K562 (cell line): ENCODE measurements at regions not wholly inside any gene's neighbourhood (a gene's known extent, or its start where the extent isn't known, plus 50 kb on each side); places are given as distances from the start of the nearest gene placed in this dataset.

Source experiments
- ATAC-seq: fragments of 200-7000 bp; cut with Tn5 transposase; 3 replicates; pipeline ENCODE4 v1.9.1; 2020; ENCODE audit warnings: moderate library complexity
- BruUV-seq: library from RNA; stranded (reverse); fragments of 400-500 nt; replicated peaks from 2 replicates; lab custom pipeline; 2021; lab: Mats Ljungman, UMichigan
- CTCF ChIA-PET: fragments of 300-600 bp; formaldehyde crosslinking; extraction: SDS; loops from one replicate; lab custom pipeline; 2021; ENCODE audit warnings: low intra/inter-chr PET ratio; lab: Yijun Ruan, JAX
- POLR2A ChIA-PET: fragments of 300-600, 350-650 bp; sonication (Branson Sonifier 250); formaldehyde crosslinking; extraction: SDS; loops from one replicate; lab custom pipeline; 2021; ENCODE audit warnings: antibody characterized with exemption, inconsistent platforms; lab: Yijun Ruan, JAX
- DNase-seq, 4 experiments: peaks; one replicate each; pipeline versions ENCODE4 v3.0.0 to v3.0.0-alpha.2; 2011 to 2018; ENCODE audit warnings: low spot score in 3 of 4, mixed read lengths in 3 of 4; ENCODE audit errors: extremely low read depth in 1 of 4
- FAIRE-seq: peaks from 2 replicates; lab custom pipeline; 2011; peaks lifted over from hg19 to GRCh38; lab: Jason Lieb, UNC
- H2AFZ ChIP-seq: 2 replicates; pipeline ENCODE4 v1.6.0; 2011; ENCODE audit warnings: low read depth, low read length, control low read depth, inconsistent platforms
- H3K27ac ChIP-seq: fragments of 200-600 bp; 3 replicates; pipeline ENCODE4 v1.8.0; 2011; ENCODE audit warnings: low read depth, mild to moderate bottlenecking, control low read depth, inconsistent platforms, low read length, moderate library complexity, mixed read lengths; ENCODE audit errors: extremely low read depth
- H3K27me3 ChIP-seq, 2 experiments: fragments of 300-600 bp in 1 of 2; 2 replicates in 1 of 2; 3 replicates in 1 of 2; pipeline versions ENCODE4 v1.6.0 to v1.8.0; 2011; ENCODE audit warnings: inconsistent platforms in 2 of 2, low read length in 2 of 2, mild to moderate bottlenecking in 1 of 2, mixed read lengths in 1 of 2, moderate library complexity in 1 of 2; ENCODE audit not compliant: control insufficient read depth in 2 of 2, insufficient read depth in 2 of 2
- H3K36me3 ChIP-seq: fragments of 300-600 bp; 3 replicates; pipeline ENCODE4 v1.8.0; 2011; ENCODE audit warnings: mild to moderate bottlenecking, low read length, inconsistent platforms; ENCODE audit not compliant: control insufficient read depth, insufficient read depth
- H3K4me1 ChIP-seq, 2 experiments: fragments of 200-600 bp in 1 of 2; replicated peaks in 1 of 2; 2 replicates in 1 of 2; 3 replicates in 1 of 2; pipeline versions ENCODE4 v1.5.1 to v1.8.0; 2011; ENCODE audit warnings: inconsistent platforms in 2 of 2, low read length in 2 of 2, mild to moderate bottlenecking in 1 of 2, mixed read lengths in 1 of 2, moderate library complexity in 1 of 2; ENCODE audit not compliant: control insufficient read depth in 2 of 2, insufficient read depth in 2 of 2
- H3K4me2 ChIP-seq: 2 replicates; pipeline ENCODE4 v1.6.1; 2011; ENCODE audit warnings: low read length, control low read depth, inconsistent platforms, mixed read lengths; ENCODE audit not compliant: insufficient read depth
- H3K4me3 ChIP-seq: fragments of 200-600 bp; sonication (generic), shearing (Covaris generic); 2 replicates; pipeline ENCODE4 v1.5.1; 2016; ENCODE audit warnings: control low read depth, inconsistent platforms
- H3K79me2 ChIP-seq: fragments of 200-600 bp; 3 replicates; pipeline ENCODE4 v1.8.0; 2011; ENCODE audit warnings: low read length, inconsistent platforms; ENCODE audit not compliant: control insufficient read depth, insufficient read depth
- H3K9ac ChIP-seq, 2 experiments: 2 replicates each; pipeline versions ENCODE4 v1.6.0 to v1.6.1; 2011; ENCODE audit warnings: low read depth in 2 of 2, low read length in 2 of 2, control low read depth in 1 of 2, inconsistent platforms in 1 of 2, mild to moderate bottlenecking in 1 of 2, mixed read lengths in 1 of 2; ENCODE audit not compliant: insufficient read depth in 1 of 2
- H3K9me1 ChIP-seq: one replicate; pipeline ENCODE4 v1.6.0; 2011; ENCODE audit warnings: inconsistent platforms, mild to moderate bottlenecking, low read length, moderate library complexity; ENCODE audit not compliant: control insufficient read depth, insufficient read depth
- H3K9me3 ChIP-seq: replicated peaks from 2 replicates; pipeline ENCODE4 v1.5.1; 2011; ENCODE audit warnings: low read depth, low read length, inconsistent platforms; ENCODE audit not compliant: control insufficient read depth, insufficient read depth
- H4K20me1 ChIP-seq: replicated peaks from 2 replicates; pipeline ENCODE4 v1.6.1; 2011; ENCODE audit warnings: low read length, inconsistent platforms, mixed read lengths; ENCODE audit not compliant: control insufficient read depth, insufficient read depth
- BACH1 ChIP-seq: fragments of 200-800 bp; sonication (Bioruptor generic); IDR thresholded peaks from 2 replicates; pipeline ENCODE4 v1.6.1; 2016; ENCODE audit warnings: missing genetic modification characterization, missing compliant biosample characterization
- CEBPB ChIP-seq: fragments of 450-650 bp; IDR thresholded peaks from 2 replicates; pipeline ENCODE4 v1.6.1; 2016; ENCODE audit warnings: missing genetic modification characterization, missing compliant biosample characterization
- CEBPG ChIP-seq, 3 experiments: fragments of 200-800 bp in 1 of 3; sonication (Bioruptor generic) in 1 of 3; sonication (generic) in 1 of 3; formaldehyde crosslinking in 1 of 3; IDR thresholded peaks in 2 of 3; conservative IDR thresholded peaks in 1 of 3; 2 replicates each; pipeline versions ENCODE4 v1.6.1 to v1.8.0; 2016 to 2022; ENCODE audit warnings: missing compliant biosample characterization in 2 of 3, missing genetic modification characterization in 2 of 3, mild to moderate bottlenecking in 1 of 3, missing genetic modification reagents in 1 of 3
- CREB5 ChIP-seq: fragments of 250-450 bp; sonication (Bioruptor Pico); IDR thresholded peaks from 2 replicates; pipeline ENCODE4 v1.5.0; 2020; ENCODE audit warnings: mild to moderate bottlenecking
- EZH2 ChIP-seq: IDR thresholded peaks from 2 replicates; pipeline ENCODE4 v1.6.1; 2012; ENCODE audit warnings: low read depth, mild to moderate bottlenecking, inconsistent platforms, low read length, borderline replicate concordance
- MTA1 ChIP-seq: fragments of 450-650 bp; IDR thresholded peaks from 2 replicates; pipeline ENCODE4 v1.6.1; 2017; ENCODE audit warnings: borderline replicate concordance
- ZFP36 ChIP-seq: fragments of 150-350 bp; IDR thresholded peaks from 2 replicates; pipeline ENCODE4 v1.6.1; 2018; ENCODE audit warnings: low read length, low read depth; ENCODE audit not compliant: partially characterized antibody
- ZNF212 ChIP-seq: fragments of 450-650 bp; formaldehyde crosslinking; IDR thresholded peaks from 2 replicates; pipeline ENCODE4 v1.4.0; 2020; ENCODE audit warnings: mild to moderate bottlenecking
- WGBS: fragments of 100-300 bp; shearing (Covaris generic); methylation state at CpG from one replicate; pipeline ENCODE4 v1.1.6; 2016; ENCODE audit warnings: low coverage, mixed read lengths; ENCODE audit not compliant: insufficient coverage; ENCODE audit errors: missing lambda C conversion rate; 5-methylcytosine and 5-hydroxymethylcytosine counted together
- in situ Hi-C: fragments of 300-500 bp; cut with MboI; formaldehyde crosslinking; loops from 4 replicates; pipeline ENCODE4 v1.15.0; 2018; ENCODE audit warnings: inconsistent platforms, mixed read lengths
- intact Hi-C: fragments of 100-400 bp; cut with micrococcal nuclease; formaldehyde crosslinking; loops from 2 replicates; pipeline ENCODE4 v1.14.2; 2022
- TF ChIP-seq, protein P1 (sequence below): sonication (generic); formaldehyde crosslinking; IDR thresholded peaks from 2 replicates; pipeline ENCODE4 v1.4.0; 2020; ENCODE audit warnings: mild to moderate bottlenecking, missing genetic modification reagents
- TF ChIP-seq, protein P2 (sequence below): IDR thresholded peaks from 3 replicates; pipeline ENCODE4 v1.6.1; 2011; ENCODE audit warnings: borderline replicate concordance, mild to moderate bottlenecking; ENCODE audit not compliant: insufficient read length, insufficient read depth

GRCh38 chr7:106420210-106420609 lies 135.4 kb upstream of the NAMPT start (continued):
- TF ChIP-seq, protein P1, sequence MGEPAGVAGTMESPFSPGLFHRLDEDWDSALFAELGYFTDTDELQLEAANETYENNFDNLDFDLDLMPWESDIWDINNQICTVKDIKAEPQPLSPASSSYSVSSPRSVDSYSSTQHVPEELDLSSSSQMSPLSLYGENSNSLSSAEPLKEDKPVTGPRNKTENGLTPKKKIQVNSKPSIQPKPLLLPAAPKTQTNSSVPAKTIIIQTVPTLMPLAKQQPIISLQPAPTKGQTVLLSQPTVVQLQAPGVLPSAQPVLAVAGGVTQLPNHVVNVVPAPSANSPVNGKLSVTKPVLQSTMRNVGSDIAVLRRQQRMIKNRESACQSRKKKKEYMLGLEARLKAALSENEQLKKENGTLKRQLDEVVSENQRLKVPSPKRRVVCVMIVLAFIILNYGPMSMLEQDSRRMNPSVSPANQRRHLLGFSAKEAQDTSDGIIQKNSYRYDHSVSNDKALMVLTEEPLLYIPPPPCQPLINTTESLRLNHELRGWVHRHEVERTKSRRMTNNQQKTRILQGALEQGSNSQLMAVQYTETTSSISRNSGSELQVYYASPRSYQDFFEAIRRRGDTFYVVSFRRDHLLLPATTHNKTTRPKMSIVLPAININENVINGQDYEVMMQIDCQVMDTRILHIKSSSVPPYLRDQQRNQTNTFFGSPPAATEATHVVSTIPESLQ (CRISPR knock-in tag): no peak
- TF ChIP-seq EZH2: no peak
- TF ChIP-seq MTA1: no peak
- no peak for TF ChIP-seq ZFP36
- TF ChIP-seq CREB5 (CRISPR knock-in tag): no peak

DNA sequence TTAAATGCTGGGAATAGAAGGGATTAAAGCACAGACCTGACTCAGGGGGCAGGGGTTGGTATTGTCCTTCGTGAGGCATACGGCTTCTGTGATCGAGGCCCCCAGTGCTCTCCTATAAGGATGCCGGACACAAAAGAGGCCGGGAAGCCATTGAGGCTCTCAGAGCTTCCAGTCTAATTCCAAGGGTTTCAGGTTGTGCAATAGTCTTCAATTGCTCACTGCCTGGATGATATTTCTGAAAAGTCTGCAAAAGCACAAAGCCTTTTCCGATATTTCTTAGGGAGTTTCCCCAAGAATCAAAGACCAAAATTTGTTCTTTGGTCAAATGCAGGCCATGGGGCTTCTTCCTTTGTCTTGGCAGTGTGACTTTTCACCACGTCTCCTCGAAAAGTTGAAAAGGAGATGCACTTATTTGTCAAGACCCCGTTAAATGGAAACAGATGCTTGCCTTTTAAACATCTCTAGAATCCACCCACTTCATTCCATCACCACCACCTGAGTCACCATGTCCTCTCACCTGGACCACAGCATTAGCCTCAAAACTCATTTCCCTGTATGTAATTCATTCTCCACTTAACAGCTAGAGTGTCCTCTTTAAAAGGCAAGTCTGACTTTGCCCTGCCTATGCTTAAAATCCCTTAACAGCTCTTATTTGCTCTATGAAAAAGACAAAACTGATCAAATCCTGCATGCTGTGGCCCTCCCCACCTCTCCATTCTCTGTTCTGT lies 134.8 kb upstream of the NAMPT start:
- no peak for DNase-seq
- Histone ChIP-seq H3K9ac (no peak overlapping the region), H3K4me2 (no peak overlapping the region), H3K36me3 (no peaks in the 10 kb centered on the region), H3K27ac (no peak overlapping the region), H3K79me2 (no peaks in the 10 kb centered on the region), H3K4me3 (no peak overlapping the region), H3K9me1 (no peaks in the 10 kb centered on the region)
- WGBS: 28% methylated on average over 9 of the region's 9 CpGs
- in situ Hi-C loops: no loop called here
- POLR2A ChIA-PET: no interaction called here
- BruUV-seq: no TSS peak
- TF ChIP-seq CEBPG (CRISPR knock-in tag; IDR thresholded peaks at IDR 0.05) (no peak), CEBPG (tag; conservative IDR thresholded peaks at IDR 0.05 in 1 of 2, IDR thresholded peaks at IDR 0.05 in 1 of 2) (peak in 1 of 2 experiments; percentile 62; a peak in 2 of 4 replicates), ZNF212 (CRISPR knock-in tag) (no peak), CREB5 (CRISPR knock-in tag) (no peak), CEBPB (peak; percentile 62), BACH1 (tag) (no peak)
- TF ChIP-seq, protein P2, sequence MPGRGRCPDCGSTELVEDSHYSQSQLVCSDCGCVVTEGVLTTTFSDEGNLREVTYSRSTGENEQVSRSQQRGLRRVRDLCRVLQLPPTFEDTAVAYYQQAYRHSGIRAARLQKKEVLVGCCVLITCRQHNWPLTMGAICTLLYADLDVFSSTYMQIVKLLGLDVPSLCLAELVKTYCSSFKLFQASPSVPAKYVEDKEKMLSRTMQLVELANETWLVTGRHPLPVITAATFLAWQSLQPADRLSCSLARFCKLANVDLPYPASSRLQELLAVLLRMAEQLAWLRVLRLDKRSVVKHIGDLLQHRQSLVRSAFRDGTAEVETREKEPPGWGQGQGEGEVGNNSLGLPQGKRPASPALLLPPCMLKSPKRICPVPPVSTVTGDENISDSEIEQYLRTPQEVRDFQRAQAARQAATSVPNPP: no peak
- TF ChIP-seq, all 486 proteins: peak for 2
- intact Hi-C loops: no loop called here
- peaks cover 0 to 8% of the 10 kb centered on the region in 2 experiments; a peak in 4 of 5 replicates for H3K4me1 ChIP-seq
- CTCF ChIA-PET: no interaction called here
- ATAC-seq (no peak), FAIRE-seq (no peak)
- H4K20me1 ChIP-seq: no peaks in the 10 kb centered on the region
- H2AFZ ChIP-seq: no peak overlapping the region
- no peaks in the 10 kb centered on the region for H3K9me3 ChIP-seq
- no peaks in the 10 kb centered on the region for H3K27me3 ChIP-seq
